Astrocyte (in vitro differentiated cells and primary cell): ENCODE measurements at regions not wholly inside any gene's neighbourhood (a gene's known extent, or its start where the extent isn't known, plus 50 kb on each side); places are given as distances from the start of the nearest gene placed in this dataset.

Experiments
- DNase-seq: peaks from one replicate; pipeline ENCODE4 v3.0.0-alpha.2; 2010; ENCODE audit warnings: low read depth
- FAIRE-seq: peaks from 2 replicates; lab custom pipeline; 2011; peaks lifted over from hg19 to GRCh38; lab: Jason Lieb, UNC
- H2AFZ ChIP-seq: 2 replicates; pipeline ENCODE4 v1.6.0; 2012; ENCODE audit warnings: low read depth, low read length, inconsistent platforms
- H3K27ac ChIP-seq: 2 replicates; pipeline ENCODE4 v1.5.1; 2011; ENCODE audit warnings: low read depth, low read length, inconsistent platforms
- H3K27me3 ChIP-seq: 2 replicates; pipeline ENCODE4 v1.6.0; 2011; ENCODE audit warnings: low read length, inconsistent platforms; ENCODE audit not compliant: insufficient read depth
- H3K36me3 ChIP-seq: 2 replicates; pipeline ENCODE4 v1.5.1; 2011; ENCODE audit warnings: low read length, inconsistent platforms; ENCODE audit not compliant: insufficient read depth
- H3K4me1 ChIP-seq: 2 replicates; pipeline ENCODE4 v1.5.1; 2011; ENCODE audit warnings: low read length, inconsistent platforms; ENCODE audit not compliant: insufficient read depth
- H3K4me2 ChIP-seq: 2 replicates; pipeline ENCODE4 v1.6.0; 2012; ENCODE audit warnings: low read length, inconsistent platforms
- H3K4me3 ChIP-seq: 2 replicates; pipeline ENCODE4 v1.5.1; 2011; ENCODE audit warnings: low read depth, mild to moderate bottlenecking, low read length, inconsistent platforms; ENCODE audit not compliant: insufficient read depth
- H3K79me2 ChIP-seq: 2 replicates; pipeline ENCODE4 v1.6.0; 2012; ENCODE audit warnings: mild to moderate bottlenecking, low read length, inconsistent platforms; ENCODE audit not compliant: insufficient read depth
- H3K9ac ChIP-seq: 2 replicates; pipeline ENCODE4 v1.6.0; 2012; ENCODE audit warnings: mild to moderate bottlenecking, low read length, inconsistent platforms
- H3K9me3 ChIP-seq: 2 replicates; pipeline ENCODE4 v1.5.1; 2012; ENCODE audit warnings: low read depth, mild to moderate bottlenecking, low read length, inconsistent platforms; ENCODE audit not compliant: insufficient read depth
- H4K20me1 ChIP-seq: 2 replicates; pipeline ENCODE4 v1.6.0; 2012; ENCODE audit warnings: low read length, inconsistent platforms; ENCODE audit not compliant: insufficient read depth
- H3K27ac Mint-ChIP-seq: one replicate; pipeline ENCODE4 v1.8.0; 2021; ENCODE audit warnings: mild to moderate bottlenecking, mixed read lengths; ENCODE audit not compliant: unreplicated experiment
- H3K27me3 Mint-ChIP-seq: one replicate; pipeline ENCODE4 v1.8.0; 2021; ENCODE audit warnings: low read depth, mixed read lengths; ENCODE audit not compliant: unreplicated experiment
- H3K36me3 Mint-ChIP-seq: one replicate; pipeline ENCODE4 v1.8.0; 2021; ENCODE audit warnings: low read depth, mixed read lengths; ENCODE audit not compliant: unreplicated experiment
- H3K4me1 Mint-ChIP-seq: one replicate; pipeline ENCODE4 v1.8.0; 2021; ENCODE audit warnings: low read depth, mixed read lengths; ENCODE audit not compliant: unreplicated experiment
- H3K4me3 Mint-ChIP-seq: one replicate; pipeline ENCODE4 v1.8.0; 2021; ENCODE audit warnings: mild to moderate bottlenecking, moderate library complexity, mixed read lengths; ENCODE audit not compliant: unreplicated experiment
- H3K9me3 Mint-ChIP-seq: one replicate; pipeline ENCODE4 v1.8.0; 2021; ENCODE audit warnings: mild to moderate bottlenecking, mixed read lengths; ENCODE audit not compliant: unreplicated experiment
- EZH2 ChIP-seq: IDR thresholded peaks from 2 replicates; pipeline ENCODE4 v1.6.1; 2012; ENCODE audit warnings: mild to moderate bottlenecking, low read length, inconsistent platforms; ENCODE audit not compliant: insufficient read depth
- TF ChIP-seq, protein P1 (sequence below): IDR thresholded peaks from 2 replicates; pipeline ENCODE4 v1.5.1; 2011; ENCODE audit warnings: low read depth, mild to moderate bottlenecking, inconsistent platforms, low read length, moderate library complexity; ENCODE audit not compliant: insufficient read depth

DNA sequence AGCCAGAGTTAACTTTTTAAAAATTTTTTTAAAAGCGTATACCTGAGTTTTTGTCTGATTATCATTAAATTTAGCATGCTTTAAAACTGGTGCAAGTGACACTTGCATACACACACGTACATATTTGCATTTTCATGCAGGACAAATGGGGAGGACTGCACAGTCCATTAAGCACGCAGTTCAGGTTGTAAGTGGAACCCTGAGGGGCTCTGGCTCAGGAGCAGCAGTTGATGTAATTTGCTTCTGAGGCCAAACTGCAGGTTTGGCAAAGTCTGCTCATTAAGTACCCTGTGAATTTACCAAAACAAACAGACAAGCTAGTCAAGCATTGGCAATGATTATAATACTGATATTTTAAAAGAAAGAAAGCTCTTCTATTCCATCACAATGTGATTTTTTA lies 215.8 kb upstream of the PFKP start:
- H4K20me1 ChIP-seq: no peaks in the 10 kb centered on the region
- no peak overlapping the region for H3K4me3 ChIP-seq
- Mint-ChIP-seq H3K27me3 (no peaks in the 10 kb centered on the region), H3K4me1 (no peaks in the 10 kb centered on the region), H3K36me3 (no peaks in the 10 kb centered on the region), H3K9me3 (no peaks in the 10 kb centered on the region), H3K27ac (no peak overlapping the region), H3K4me3 (no peak overlapping the region)
- no peak overlapping the region for H2AFZ ChIP-seq
- no peaks in the 10 kb centered on the region for H3K9me3 ChIP-seq
- DNase-seq (no peak), FAIRE-seq (no peak)
- TF ChIP-seq, protein P1, sequence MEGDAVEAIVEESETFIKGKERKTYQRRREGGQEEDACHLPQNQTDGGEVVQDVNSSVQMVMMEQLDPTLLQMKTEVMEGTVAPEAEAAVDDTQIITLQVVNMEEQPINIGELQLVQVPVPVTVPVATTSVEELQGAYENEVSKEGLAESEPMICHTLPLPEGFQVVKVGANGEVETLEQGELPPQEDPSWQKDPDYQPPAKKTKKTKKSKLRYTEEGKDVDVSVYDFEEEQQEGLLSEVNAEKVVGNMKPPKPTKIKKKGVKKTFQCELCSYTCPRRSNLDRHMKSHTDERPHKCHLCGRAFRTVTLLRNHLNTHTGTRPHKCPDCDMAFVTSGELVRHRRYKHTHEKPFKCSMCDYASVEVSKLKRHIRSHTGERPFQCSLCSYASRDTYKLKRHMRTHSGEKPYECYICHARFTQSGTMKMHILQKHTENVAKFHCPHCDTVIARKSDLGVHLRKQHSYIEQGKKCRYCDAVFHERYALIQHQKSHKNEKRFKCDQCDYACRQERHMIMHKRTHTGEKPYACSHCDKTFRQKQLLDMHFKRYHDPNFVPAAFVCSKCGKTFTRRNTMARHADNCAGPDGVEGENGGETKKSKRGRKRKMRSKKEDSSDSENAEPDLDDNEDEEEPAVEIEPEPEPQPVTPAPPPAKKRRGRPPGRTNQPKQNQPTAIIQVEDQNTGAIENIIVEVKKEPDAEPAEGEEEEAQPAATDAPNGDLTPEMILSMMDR: no peak
- no peak for TF ChIP-seq EZH2
- H3K27ac ChIP-seq: no peak overlapping the region
- H3K79me2 ChIP-seq: no peaks in the 10 kb centered on the region
- no peaks in the 10 kb centered on the region for H3K36me3 ChIP-seq
- H3K4me2 ChIP-seq: no peak overlapping the region
- H3K4me1 ChIP-seq: no peaks in the 10 kb centered on the region
- H3K9ac ChIP-seq: no peak overlapping the region
- no peaks in the 10 kb centered on the region for H3K27me3 ChIP-seq

DNA sequence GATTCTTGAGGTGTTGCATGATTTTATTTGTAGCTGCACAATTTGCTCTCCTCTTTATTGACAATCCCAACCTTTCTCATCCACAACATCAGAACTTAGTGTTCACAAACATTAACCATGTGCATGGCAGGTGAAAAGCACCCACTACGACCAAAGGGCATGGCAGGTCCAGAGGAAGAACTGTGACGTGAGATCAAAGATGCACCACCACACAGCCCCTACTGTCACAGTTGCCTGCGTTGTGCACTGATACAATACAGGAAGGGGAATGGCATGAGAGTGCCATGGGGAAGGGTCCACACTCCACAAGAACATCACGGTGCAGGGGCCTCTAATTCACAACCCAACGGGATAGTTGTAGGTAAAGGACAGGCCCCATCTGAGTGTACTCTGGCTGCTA lies 217.1 kb upstream of the PFKP start:
- no peaks in the 10 kb centered on the region for H3K27me3 ChIP-seq
- H3K36me3 Mint-ChIP-seq: no peaks in the 10 kb centered on the region
- no peak overlapping the region for H3K9ac ChIP-seq
- no peaks in the 10 kb centered on the region for H3K27me3 Mint-ChIP-seq
- DNase-seq (no peak), FAIRE-seq (no peak)
- H3K9me3 ChIP-seq: no peaks in the 10 kb centered on the region
- no peaks in the 10 kb centered on the region for H3K36me3 ChIP-seq
- no peak overlapping the region for H3K4me2 ChIP-seq
- TF ChIP-seq EZH2: no peak
- TF ChIP-seq, protein P1: no peak
- no peaks in the 10 kb centered on the region for H3K79me2 ChIP-seq
- no peak overlapping the region for H3K27ac ChIP-seq
- no peaks in the 10 kb centered on the region for H3K4me1 ChIP-seq
- H4K20me1 ChIP-seq: no peaks in the 10 kb centered on the region
- no peak overlapping the region for H3K4me3 Mint-ChIP-seq
- no peak overlapping the region for H3K4me3 ChIP-seq
- no peak overlapping the region for H2AFZ ChIP-seq
- no peak overlapping the region for H3K27ac Mint-ChIP-seq
- H3K9me3 Mint-ChIP-seq: no peaks in the 10 kb centered on the region
- no peaks in the 10 kb centered on the region for H3K4me1 Mint-ChIP-seq

DNA sequence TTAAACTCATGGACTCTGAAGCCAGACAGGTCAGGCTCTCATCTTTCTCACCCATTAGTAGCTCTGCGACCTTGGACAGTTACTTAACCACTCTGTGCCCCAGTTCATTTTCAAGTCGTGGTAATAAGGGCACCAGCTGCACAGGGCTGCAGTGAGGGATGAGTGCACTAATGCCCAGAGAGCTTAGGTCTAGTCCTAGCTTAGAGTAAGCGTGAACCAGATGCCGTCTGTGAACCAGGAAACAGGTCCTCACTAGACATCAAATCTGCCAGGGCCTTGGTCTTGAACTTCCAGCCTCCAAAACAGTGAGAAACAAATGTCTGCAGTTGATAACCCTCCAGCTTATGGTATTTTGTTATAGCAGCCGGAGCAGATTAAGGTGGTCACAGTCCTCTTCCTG lies 222.4 kb upstream of the PFKP start:
- Mint-ChIP-seq H3K27me3 (peaks cover 13% of the 10 kb centered on the region), H3K27ac (no peak overlapping the region), H3K4me3 (no peak overlapping the region), H3K4me1 (no peaks in the 10 kb centered on the region), H3K9me3 (no peaks in the 10 kb centered on the region), H3K36me3 (no peaks in the 10 kb centered on the region)
- no peak overlapping the region for H3K27ac ChIP-seq
- FAIRE-seq (no peak), DNase-seq (no peak)
- H3K4me1 ChIP-seq: no peaks in the 10 kb centered on the region
- no peaks in the 10 kb centered on the region for H3K9me3 ChIP-seq
- no peak overlapping the region for H2AFZ ChIP-seq
- H3K27me3 ChIP-seq: no peaks in the 10 kb centered on the region
- no peak overlapping the region for H3K4me3 ChIP-seq
- TF ChIP-seq EZH2: no peak
- TF ChIP-seq, protein P1: no peak
- no peak overlapping the region for H3K9ac ChIP-seq
- H3K79me2 ChIP-seq: no peaks in the 10 kb centered on the region
- no peaks in the 10 kb centered on the region for H4K20me1 ChIP-seq
- H3K4me2 ChIP-seq: no peak overlapping the region
- H3K36me3 ChIP-seq: no peaks in the 10 kb centered on the region
